OCI-LY3 (cell line): ENCODE measurements at regions not wholly inside any gene's neighbourhood (a gene's known extent, or its start where the extent isn't known, plus 50 kb on each side); places are given as distances from the start of the nearest gene placed in this dataset.

Source experiments
- H2AFZ ChIP-seq: fragments of 200-600, 300-600 bp; shearing (Covaris generic); 2 replicates; pipeline ENCODE4 v1.6.0; 2014; ENCODE audit warnings: antibody characterized with exemption, low read depth, low read length
- H3K27ac ChIP-seq: fragments of 200-600, 300-600 bp; sonication (generic); 2 replicates; pipeline ENCODE4 v1.5.1; 2014; ENCODE audit warnings: mild to moderate bottlenecking, low read length, moderate library complexity, mixed read lengths
- H3K27me3 ChIP-seq: fragments of 200-600, 300-600 bp; sonication (generic); 2 replicates; pipeline ENCODE4 v1.6.1; 2014; ENCODE audit warnings: low read depth, low read length, mixed read lengths
- H3K36me3 ChIP-seq: fragments of 200-600, 300-600 bp; sonication (generic); replicated peaks from 2 replicates; pipeline ENCODE3; 2014; ENCODE audit warnings: low read depth, low read length, mixed read lengths
- H3K4me1 ChIP-seq: fragments of 300-600, 200-600 bp; sonication (generic); 2 replicates; pipeline ENCODE4 v1.6.1; 2014; ENCODE audit warnings: low read length, mixed read lengths
- H3K4me2 ChIP-seq: fragments of 200-600, 300-600 bp; sonication (generic); 2 replicates; pipeline ENCODE4 v1.6.1; 2014; ENCODE audit warnings: low read length, mixed read lengths
- H3K4me3 ChIP-seq: fragments of 300-600, 200-600 bp; sonication (generic); 2 replicates; pipeline ENCODE4 v1.5.1; 2014; ENCODE audit warnings: antibody characterized with exemption, mild to moderate bottlenecking, low read length, moderate library complexity
- H3K79me2 ChIP-seq: fragments of 300-600, 200-600 bp; shearing (Covaris generic); 2 replicates; pipeline ENCODE4 v1.6.1; 2014; ENCODE audit warnings: mild to moderate bottlenecking, low read length, mixed read lengths
- H3K9ac ChIP-seq: fragments of 300-600, 200-600 bp; shearing (Covaris generic); 2 replicates; pipeline ENCODE4 v1.6.0; 2014; ENCODE audit warnings: mild to moderate bottlenecking, low read length, moderate library complexity
- H3K9me3 ChIP-seq: fragments of 200-600, 300-600 bp; shearing (Covaris generic); 2 replicates; pipeline ENCODE4 v1.6.1; 2014; ENCODE audit warnings: low read length, mixed read lengths; ENCODE audit not compliant: insufficient read depth
- H4K20me1 ChIP-seq: fragments of 200-600, 300-600 bp; sonication (generic); 2 replicates; pipeline ENCODE4 v1.6.1; 2016; ENCODE audit warnings: low read length, mixed read lengths; ENCODE audit not compliant: insufficient read depth
- CTCF ChIP-seq: fragments of 200-600, 300-600 bp; sonication (generic); IDR thresholded peaks from 2 replicates; pipeline ENCODE4 v1.5.1; 2014; ENCODE audit warnings: antibody characterized with exemption, low read length, low read depth
- EZH2phosphoT487 ChIP-seq: fragments of 200-600 bp; shearing (Covaris generic); IDR thresholded peaks from 2 replicates; pipeline ENCODE4 v1.6.1; 2018; ENCODE audit warnings: antibody characterized with exemption, mixed run types, low read depth

DNA sequence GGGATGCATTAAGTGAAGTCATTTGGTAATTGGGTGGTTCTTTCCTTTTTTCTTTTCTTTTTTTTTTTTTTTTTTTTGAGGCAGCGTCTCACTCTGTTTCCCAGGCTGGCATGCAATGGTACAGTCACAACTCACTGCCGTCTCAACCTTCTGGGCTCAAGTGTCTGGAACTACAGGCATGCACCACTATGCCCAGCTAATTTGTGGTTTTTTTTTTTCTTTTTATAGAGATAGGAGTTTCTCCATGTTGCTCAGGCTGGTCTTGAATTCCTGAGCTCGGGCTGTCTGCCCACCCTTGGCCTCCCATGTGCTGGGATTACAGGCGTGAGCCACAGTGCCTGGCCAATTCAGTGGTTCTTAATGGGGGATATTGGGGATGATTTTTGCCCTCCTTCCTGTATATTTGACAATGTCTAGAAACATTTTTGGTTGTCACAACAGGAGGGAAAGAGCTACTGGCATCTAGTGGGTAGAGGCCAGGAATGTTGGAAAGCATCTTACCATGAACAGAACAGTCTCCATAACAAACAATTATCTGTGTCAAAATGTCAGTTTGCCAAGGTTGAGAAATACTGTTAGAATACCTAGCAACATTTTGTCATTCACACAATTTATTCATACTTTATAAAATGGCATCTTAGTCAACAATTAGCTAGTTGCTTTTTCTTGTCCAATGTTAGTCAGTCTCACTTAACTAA lies 79.4 kb upstream of the CNTN3 start:
- Histone ChIP-seq H3K36me3 (no peaks in the 10 kb centered on the region), H2AFZ (no peak overlapping the region), H3K9me3 (no peaks in the 10 kb centered on the region), H3K79me2 (no peaks in the 10 kb centered on the region), H3K4me2 (no peak overlapping the region), H3K9ac (no peak overlapping the region), H3K27me3 (no peaks in the 10 kb centered on the region), H3K27ac (no peak overlapping the region), H4K20me1 (no peaks in the 10 kb centered on the region), H3K4me1 (no peaks in the 10 kb centered on the region), H3K4me3 (no peak overlapping the region)
- no peak for TF ChIP-seq EZH2phosphoT487
- no peak for TF ChIP-seq CTCF

DNA sequence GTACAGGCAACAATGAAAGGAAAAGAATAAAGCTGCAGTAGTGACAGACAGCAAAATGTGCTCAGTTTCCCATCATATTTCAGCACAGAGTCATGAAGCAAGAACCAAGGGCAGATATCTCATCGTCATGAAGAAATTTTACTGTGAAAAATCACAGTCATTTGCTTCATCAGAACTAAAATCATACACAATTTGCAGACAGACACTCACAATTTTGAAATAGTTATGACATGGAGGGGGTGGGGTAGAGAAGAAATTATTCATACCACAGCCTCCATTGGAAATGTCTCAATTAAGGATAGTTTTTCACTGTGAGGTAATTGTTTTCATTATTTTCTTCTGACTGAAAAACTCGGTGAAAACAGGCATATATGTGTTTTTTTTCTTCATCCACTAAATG lies 78.8 kb upstream of the CNTN3 start:
- no peaks in the 10 kb centered on the region for H3K27me3 ChIP-seq
- no peaks in the 10 kb centered on the region for H4K20me1 ChIP-seq

GRCh38 chr3:74691946-74692345 lies 77.5 kb upstream of the CNTN3 start:
- H4K20me1 ChIP-seq, result no peaks in the 10 kb centered on the region
- H3K9me3 ChIP-seq, result no peaks in the 10 kb centered on the region
- no peak overlapping the region for H3K27ac ChIP-seq
- TF ChIP-seq CTCF (no peak), EZH2phosphoT487 (no peak)
- no peaks in the 10 kb centered on the region for H3K27me3 ChIP-seq
- no peaks in the 10 kb centered on the region for H3K36me3 ChIP-seq
- no peak overlapping the region for H2AFZ ChIP-seq
- H3K79me2 ChIP-seq, result no peaks in the 10 kb centered on the region
- no peak overlapping the region for H3K9ac ChIP-seq
- H3K4me1 ChIP-seq, result no peaks in the 10 kb centered on the region
- H3K4me3 ChIP-seq, result no peak overlapping the region
- no peak overlapping the region for H3K4me2 ChIP-seq

More for the DNA sequence above, 78.8 kb upstream of the CNTN3 start:
- H3K9me3 ChIP-seq, result no peaks in the 10 kb centered on the region
- no peak overlapping the region for H3K4me2 ChIP-seq
- H3K79me2 ChIP-seq, result no peaks in the 10 kb centered on the region
- H3K4me1 ChIP-seq, result no peaks in the 10 kb centered on the region
- H3K27ac ChIP-seq, result no peak overlapping the region
- no peak overlapping the region for H2AFZ ChIP-seq
- no peak overlapping the region for H3K9ac ChIP-seq
- H3K36me3 ChIP-seq, result no peaks in the 10 kb centered on the region
- H3K4me3 ChIP-seq, result no peak overlapping the region
- TF ChIP-seq EZH2phosphoT487, result no peak
- no peak for TF ChIP-seq CTCF

DNA sequence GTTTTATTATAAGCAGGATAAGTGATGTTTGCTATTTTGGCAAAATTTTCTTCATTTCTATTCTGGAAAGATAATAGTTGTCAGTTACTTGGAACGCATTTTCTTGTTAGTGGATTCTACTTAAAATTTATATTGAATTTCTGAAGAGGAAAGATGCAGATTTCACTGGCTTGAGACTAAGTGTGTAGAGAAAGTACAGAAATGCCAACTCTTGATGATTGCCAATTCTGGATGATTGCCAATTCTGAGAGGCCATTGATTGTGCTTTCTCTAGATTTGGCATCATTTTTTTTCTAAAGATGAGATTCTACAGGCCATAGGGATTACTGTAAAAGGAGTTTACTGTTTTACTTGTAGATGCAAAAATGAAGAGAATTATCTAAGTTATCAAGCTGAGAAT lies 58.9 kb upstream of the CNTN3 start:
- Histone ChIP-seq H3K36me3 (no peaks in the 10 kb centered on the region), H3K4me3 (no peak overlapping the region), H3K4me1 (no peaks in the 10 kb centered on the region), H3K27ac (no peak overlapping the region), H3K79me2 (no peaks in the 10 kb centered on the region), H3K9ac (no peak overlapping the region), H3K4me2 (no peak overlapping the region), H2AFZ (no peak overlapping the region), H3K27me3 (no peaks in the 10 kb centered on the region), H4K20me1 (no peaks in the 10 kb centered on the region), H3K9me3 (no peaks in the 10 kb centered on the region)
- no peak for TF ChIP-seq EZH2phosphoT487
- no peak for TF ChIP-seq CTCF
